Cardiac fibroblast (primary cell): ENCODE measurements at regions not wholly inside any gene's neighbourhood (a gene's known extent, or its start where the extent isn't known, plus 50 kb on each side); places are given as distances from the start of the nearest gene placed in this dataset.

Experiments
- DNase-seq, 2 donors: peaks; one replicate each; pipeline versions ENCODE4 v3.0.0 to v3.0.0-alpha.2; 2010; ENCODE audit warnings: low read depth in 2 of 2
- H3K4me3 ChIP-seq, 2 donors: replicated peaks in 1 of 2; 1 replicate in 1 of 2; 2 replicates in 1 of 2; pipeline ENCODE4 v1.5.1; 2011; ENCODE audit warnings: low read depth in 2 of 2, low read length in 2 of 2, mild to moderate bottlenecking in 2 of 2, moderate library complexity in 1 of 2
- TF ChIP-seq, protein P1 (sequence below): IDR thresholded peaks from one replicate; pipeline ENCODE4 v1.5.1; 2011; ENCODE audit warnings: low read depth, mild to moderate bottlenecking, low read length, inconsistent platforms

DNA sequence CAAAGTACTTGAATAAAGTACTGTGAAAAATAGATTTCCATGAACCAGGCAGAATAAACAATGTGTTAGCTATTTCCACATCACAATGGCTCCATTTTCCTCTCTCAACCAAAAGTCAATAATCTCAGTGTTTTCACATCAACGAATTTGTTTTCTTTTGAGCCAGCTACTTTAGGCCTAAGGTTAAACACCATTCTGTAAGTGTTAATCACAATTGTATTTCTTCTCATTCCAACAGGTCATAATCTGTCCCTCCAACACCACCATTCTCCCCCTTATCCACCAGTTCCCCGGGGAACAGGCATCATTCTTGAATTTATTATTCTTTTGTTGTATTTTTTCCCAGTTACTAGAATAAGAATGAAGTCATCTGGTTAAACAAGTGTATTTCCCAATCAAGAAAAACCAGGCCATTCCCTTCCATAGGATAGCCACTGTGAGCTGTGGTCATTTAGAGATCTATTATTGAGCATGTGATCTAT is 66.2 kb upstream of the PALMD start:
- TF ChIP-seq, protein P1, sequence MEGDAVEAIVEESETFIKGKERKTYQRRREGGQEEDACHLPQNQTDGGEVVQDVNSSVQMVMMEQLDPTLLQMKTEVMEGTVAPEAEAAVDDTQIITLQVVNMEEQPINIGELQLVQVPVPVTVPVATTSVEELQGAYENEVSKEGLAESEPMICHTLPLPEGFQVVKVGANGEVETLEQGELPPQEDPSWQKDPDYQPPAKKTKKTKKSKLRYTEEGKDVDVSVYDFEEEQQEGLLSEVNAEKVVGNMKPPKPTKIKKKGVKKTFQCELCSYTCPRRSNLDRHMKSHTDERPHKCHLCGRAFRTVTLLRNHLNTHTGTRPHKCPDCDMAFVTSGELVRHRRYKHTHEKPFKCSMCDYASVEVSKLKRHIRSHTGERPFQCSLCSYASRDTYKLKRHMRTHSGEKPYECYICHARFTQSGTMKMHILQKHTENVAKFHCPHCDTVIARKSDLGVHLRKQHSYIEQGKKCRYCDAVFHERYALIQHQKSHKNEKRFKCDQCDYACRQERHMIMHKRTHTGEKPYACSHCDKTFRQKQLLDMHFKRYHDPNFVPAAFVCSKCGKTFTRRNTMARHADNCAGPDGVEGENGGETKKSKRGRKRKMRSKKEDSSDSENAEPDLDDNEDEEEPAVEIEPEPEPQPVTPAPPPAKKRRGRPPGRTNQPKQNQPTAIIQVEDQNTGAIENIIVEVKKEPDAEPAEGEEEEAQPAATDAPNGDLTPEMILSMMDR, result no peak
- DNase-seq, result peak in 1 of 2 donors; percentile 46

DNA sequence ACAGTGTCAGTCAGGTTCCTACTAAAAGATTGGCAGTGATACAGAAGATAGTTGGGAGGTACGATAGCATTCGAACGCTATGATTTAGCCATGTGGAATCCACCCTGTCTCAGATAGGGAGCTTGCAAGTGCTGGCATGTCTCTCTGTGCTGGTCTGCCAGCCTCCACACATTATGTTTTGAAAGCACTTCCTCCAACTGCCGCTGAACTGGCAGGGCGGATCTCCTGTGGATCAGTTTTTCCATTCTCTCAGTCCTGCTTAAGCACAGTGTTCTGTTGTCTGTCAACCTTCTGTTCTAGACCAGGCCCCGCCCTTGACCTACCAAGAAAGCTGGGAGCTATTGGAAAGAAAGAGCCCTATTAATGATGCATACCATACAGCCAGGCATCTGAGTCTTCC is 65.5 kb upstream of the PALMD start:
- no peak overlapping the region for H3K4me3 ChIP-seq
- TF ChIP-seq, protein P1, result no peak
- DNase-seq, result peak; percentile 43 to 65

More for the DNA sequence above, 66.2 kb upstream of the PALMD start:
- H3K4me3 ChIP-seq, result no peak overlapping the region

DNA sequence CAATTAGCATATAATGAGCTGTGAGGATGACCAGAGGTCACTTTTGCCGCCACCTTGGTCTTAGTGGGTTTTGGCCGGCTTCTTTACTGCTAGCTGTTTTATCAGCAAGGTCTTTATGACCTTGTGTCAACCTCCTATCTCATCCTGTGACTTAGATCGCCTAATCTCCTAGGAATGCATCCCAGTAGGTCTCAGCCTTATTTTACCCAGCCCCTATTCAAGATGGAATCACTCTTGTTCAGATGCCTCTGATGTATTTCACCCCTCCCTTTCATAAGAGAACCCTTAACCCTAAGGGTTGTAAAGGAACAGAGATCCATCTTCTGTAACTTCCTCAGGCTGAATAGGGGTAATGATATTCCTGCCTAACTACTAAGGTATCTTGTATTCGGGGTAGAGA is 58.9 kb upstream of the PALMD start:
- TF ChIP-seq, protein P1, result no peak
- no peak for DNase-seq
- H3K4me3 ChIP-seq, result no peak overlapping the region

DNA sequence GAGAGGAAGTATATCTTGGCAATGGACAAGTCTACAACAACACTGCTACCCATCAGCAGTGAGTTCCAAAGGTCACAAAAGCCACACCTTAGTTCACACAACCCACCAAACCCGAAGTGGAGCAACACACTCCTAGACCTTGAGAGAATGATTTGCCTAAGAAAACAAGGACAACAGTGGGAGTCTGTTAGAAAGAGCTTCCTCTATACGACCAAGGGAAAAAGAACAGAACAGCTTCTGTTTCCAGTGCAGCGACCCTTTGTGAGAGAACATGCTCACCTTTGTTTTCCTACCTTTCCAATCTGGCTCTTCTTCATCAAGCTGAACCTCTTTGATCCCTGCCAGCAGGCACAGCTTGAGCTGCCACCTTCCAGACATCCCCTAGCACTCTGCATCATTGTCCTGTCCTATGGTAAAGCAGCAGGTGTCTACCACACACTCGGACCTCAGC is 56.7 kb upstream of the PALMD start:
- TF ChIP-seq, protein P1, result no peak
- no peak overlapping the region for H3K4me3 ChIP-seq
- DNase-seq, result no peak

DNA sequence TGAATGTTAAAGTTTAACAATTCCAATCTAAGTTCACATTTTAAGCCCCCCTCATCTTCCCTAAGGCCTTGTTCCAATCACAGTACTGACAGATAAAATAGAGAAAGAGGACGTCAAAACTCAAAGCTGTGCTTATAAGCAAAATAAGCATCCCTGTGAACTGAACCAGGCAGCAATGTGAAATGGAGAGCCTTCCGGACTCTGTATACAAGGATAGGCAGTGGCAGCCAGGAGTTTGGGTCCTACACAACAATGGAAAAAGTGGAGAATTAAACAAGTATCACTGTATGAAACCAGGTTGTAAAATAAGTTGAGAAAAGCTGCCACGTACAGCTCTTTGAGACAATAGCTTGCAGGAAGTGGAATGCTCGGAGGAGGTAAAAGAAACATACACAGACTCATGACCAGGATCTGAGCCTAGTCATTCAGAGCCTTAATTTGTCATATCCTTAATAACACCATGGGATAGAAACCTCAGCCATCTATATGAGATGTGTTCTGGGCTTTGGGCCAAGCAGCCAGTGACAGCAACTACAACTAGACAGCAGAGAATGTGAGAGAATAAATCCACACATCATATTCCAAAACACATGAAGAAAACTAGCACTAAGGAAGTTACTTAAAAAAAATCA is 55.2 kb upstream of the PALMD start:
- H3K4me3 ChIP-seq, result no peak overlapping the region
- TF ChIP-seq, protein P1, result no peak
- peak; percentile 91 to 99 for DNase-seq

DNA sequence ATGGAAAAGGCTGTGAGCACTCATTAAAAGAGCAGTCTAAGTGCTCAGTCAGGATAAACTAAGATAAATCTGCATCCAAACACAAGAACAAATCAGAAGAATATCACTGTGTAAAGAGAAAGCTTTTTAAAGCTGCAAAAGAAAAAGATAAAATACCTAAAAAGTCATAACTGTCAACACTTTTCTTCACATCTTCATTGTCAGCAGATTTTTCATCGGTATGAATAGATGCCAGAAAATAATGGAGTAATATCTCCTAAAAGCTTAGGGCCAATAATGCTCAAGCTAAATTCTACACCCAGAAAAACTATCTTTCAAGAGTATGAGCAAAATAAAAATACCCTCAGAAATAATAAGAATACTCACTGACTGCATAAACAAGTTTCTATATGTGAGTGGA is 54.0 kb upstream of the PALMD start:
- no peak for DNase-seq
- TF ChIP-seq, protein P1, result no peak
- H3K4me3 ChIP-seq, result no peak overlapping the region

DNA sequence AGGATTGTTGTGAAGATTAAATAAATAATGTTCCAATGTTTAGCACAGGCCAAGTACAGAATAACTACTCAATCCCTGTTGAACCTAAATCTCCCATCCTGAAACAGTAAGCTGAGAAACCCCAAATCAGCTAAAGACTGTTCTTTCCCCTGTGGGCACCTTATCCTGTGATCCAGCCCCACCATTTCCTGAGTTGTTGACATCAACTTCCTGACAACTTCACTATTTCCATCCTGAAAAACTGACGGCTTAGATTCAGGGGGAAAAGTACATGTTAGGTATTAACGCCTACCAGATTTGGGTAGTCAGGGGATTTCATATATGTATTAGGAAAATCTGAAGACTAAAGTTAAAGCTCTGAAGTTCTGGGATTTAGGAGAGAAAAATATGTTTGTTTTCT is 51.7 kb upstream of the PALMD start:
- no peak overlapping the region for H3K4me3 ChIP-seq
- TF ChIP-seq, protein P1, result no peak
- peak in 1 of 2 donors; percentile 46 for DNase-seq
